Skeletal muscle satellite cell (primary cell): ENCODE measurements at regions not wholly inside any gene's neighbourhood (a gene's known extent, or its start where the extent isn't known, plus 50 kb on each side); places are given as distances from the start of the nearest gene placed in this dataset.
"Not testable (repeated sequence)": the region's sequence is repeated elsewhere in the genome, so short reads cannot be mapped to it uniquely, and the experiment has no call there.

ENCODE experiments used
- H3K27me3 ChIP-seq: 2 replicates; pipeline ENCODE4 v1.7.0; 2013; ENCODE audit warnings: low read length; ENCODE audit not compliant: control insufficient read depth, insufficient read depth
- H3K36me3 ChIP-seq: 2 replicates; pipeline ENCODE4 v1.7.0; 2013; ENCODE audit warnings: mild to moderate bottlenecking, control low read depth, low read length; ENCODE audit not compliant: insufficient read depth
- H3K4me1 ChIP-seq: 2 replicates; pipeline ENCODE4 v1.7.0; 2013; ENCODE audit warnings: low read length; ENCODE audit not compliant: control insufficient read depth, insufficient read depth
- H3K4me2 ChIP-seq: 2 replicates; pipeline ENCODE4 v1.7.0; 2013; ENCODE audit warnings: mild to moderate bottlenecking, low read length
- H3K4me3 ChIP-seq: 2 replicates; pipeline ENCODE4 v1.7.0; 2013; ENCODE audit warnings: low read length
- H3K9ac ChIP-seq: 2 replicates; pipeline ENCODE4 v1.7.0; 2013; ENCODE audit warnings: mild to moderate bottlenecking, low read depth, low read length, moderate library complexity
- H3K9me3 ChIP-seq: replicated peaks from 2 replicates; pipeline ENCODE4 v1.7.0; 2013; ENCODE audit warnings: mild to moderate bottlenecking, control low read depth, low read length

DNA sequence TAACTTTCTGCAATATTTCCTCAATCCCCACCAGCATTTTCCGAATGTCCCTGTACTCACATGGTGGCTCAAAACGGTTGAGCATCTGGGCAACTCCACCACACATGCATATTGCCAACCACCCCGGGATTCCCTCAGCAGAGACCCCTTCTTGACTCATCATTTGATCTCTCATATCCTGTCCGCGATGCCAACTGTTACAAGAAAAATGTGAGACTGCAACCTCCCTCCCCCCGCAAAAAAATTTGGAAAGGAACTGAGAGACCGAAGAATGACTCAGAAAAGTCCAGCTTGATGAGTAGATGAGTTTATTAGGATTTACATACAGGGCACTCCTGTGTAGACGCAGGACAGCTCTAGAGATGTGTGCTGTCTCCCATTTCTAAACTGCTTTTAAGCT, 561.4 kb downstream of the ZIC3 start:
- Histone ChIP-seq H3K4me1 (peaks cover 15% of the 10 kb centered on the region), H3K9ac (peak overlapping the region; percentile 10), H3K9me3 (no peaks in the 10 kb centered on the region), H3K4me3 (peak overlapping the region; percentile 2), H3K27me3 (no peaks in the 10 kb centered on the region), H3K4me2 (peak overlapping the region; percentile 29), H3K36me3 (no peaks in the 10 kb centered on the region)

DNA sequence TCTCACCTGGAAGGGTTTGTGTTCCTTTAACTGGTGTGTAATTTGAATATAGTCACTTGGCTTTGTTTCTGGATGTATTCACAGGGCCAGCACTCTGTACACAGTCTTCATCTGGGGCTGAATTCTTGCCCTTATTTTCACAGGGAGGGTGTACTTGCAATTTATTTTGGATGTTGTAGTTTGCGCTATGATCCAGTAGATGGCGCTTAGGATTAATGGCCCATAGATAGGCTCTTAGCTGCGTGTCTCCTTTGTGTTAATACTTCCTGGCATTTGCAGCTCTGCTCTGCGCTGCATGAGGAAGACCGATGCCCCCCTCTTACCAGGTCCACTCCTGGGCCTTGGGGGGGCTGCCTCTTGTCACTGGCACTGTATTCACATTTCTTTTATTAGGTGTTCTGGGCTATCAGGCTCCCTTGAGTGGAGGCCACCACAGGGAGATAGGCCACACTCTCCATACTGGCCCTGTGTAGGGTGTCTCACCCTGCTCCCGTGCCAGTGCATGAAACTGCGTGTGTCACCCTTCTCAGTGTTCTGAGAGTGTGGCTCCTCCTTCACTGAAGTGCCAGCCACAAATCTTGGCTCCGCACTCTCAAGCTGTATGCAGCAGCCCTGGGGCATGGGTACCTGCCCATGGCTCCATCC, 562.2 kb downstream of the ZIC3 start:
- H3K4me2 ChIP-seq = peak overlapping the region; percentile 29
- peaks cover 15% of the 10 kb centered on the region for H3K4me1 ChIP-seq
- H3K9ac ChIP-seq = peak overlapping the region; percentile 10
- H3K27me3 ChIP-seq = no peaks in the 10 kb centered on the region
- H3K9me3 ChIP-seq = no peaks in the 10 kb centered on the region
- H3K36me3 ChIP-seq = no peaks in the 10 kb centered on the region
- no peak overlapping the region for H3K4me3 ChIP-seq

DNA sequence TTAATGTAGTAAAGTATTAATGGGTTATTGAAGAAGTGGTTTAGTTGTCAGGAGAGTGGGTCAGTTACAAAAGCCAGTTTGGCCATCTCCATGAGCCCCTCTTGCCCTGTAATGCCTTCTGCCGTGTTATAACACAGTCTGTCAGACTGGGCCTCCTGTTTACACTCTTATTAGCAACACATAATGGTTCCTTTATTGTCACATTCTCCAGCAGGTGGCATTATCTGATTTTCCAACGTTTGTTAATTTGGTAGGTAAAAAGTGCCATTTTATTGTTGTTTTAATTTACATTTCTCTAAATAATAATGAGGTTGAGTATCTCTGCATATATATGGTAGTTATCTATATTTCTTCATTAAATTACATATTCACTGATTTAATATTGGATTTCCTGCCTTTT, 560.8 kb downstream of the FGF13 start:
- no peaks in the 10 kb centered on the region for H3K27me3 ChIP-seq
- H3K4me3 ChIP-seq = no peak overlapping the region
- no peak overlapping the region for H3K4me2 ChIP-seq
- no peak overlapping the region for H3K9ac ChIP-seq
- no peaks in the 10 kb centered on the region for H3K9me3 ChIP-seq
- H3K4me1 ChIP-seq = no peaks in the 10 kb centered on the region
- H3K36me3 ChIP-seq = no peaks in the 10 kb centered on the region

DNA sequence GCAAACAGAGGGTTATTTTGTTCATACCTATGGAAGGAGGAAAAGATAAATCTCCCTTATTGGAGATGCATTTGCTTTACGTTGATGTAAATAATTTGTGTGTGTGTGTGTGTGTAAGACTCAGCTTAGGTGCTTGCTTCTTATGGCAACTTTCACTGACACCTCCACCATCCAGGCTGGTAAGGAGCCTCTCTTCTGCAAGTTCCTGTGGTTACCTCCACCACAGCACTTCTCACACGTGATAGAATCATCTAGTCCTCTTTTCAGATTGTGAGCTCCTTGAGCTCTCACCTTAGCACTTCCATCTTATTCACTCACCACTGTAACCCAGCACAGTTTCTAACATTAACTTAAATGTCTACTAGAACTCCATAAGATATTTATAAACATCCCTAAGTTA, 553.7 kb downstream of the FGF13 start:
- no peak overlapping the region for H3K4me3 ChIP-seq
- no peak overlapping the region for H3K9ac ChIP-seq
- H3K4me2 ChIP-seq = no peak overlapping the region
- no peaks in the 10 kb centered on the region for H3K27me3 ChIP-seq
- no peaks in the 10 kb centered on the region for H3K4me1 ChIP-seq
- no peaks in the 10 kb centered on the region for H3K36me3 ChIP-seq
- H3K9me3 ChIP-seq = no peaks in the 10 kb centered on the region

DNA sequence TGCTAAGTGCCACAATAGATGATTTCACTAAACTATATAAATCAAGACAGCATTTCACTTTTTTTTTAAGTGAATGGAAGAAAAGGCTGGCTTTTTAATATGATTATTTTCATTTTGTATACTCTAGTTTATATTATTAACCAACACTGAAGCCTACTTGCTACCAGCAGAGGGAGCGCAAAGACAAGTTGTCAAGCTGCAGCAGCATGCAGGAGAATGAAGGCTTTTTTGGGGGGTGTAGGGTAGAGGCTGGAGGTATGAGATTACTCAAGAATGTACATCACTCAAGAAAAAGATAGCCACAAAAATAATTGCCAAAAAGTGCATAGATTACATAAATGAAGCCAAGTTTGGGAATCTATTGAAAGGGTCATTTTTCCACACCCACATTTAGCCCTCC, 519.5 kb downstream of the FGF13 start:
- Histone ChIP-seq H3K9me3 (no peaks in the 10 kb centered on the region), H3K9ac (no peak overlapping the region), H3K36me3 (no peaks in the 10 kb centered on the region), H3K4me3 (no peak overlapping the region), H3K4me2 (no peak overlapping the region), H3K27me3 (no peaks in the 10 kb centered on the region), H3K4me1 (no peaks in the 10 kb centered on the region)

DNA sequence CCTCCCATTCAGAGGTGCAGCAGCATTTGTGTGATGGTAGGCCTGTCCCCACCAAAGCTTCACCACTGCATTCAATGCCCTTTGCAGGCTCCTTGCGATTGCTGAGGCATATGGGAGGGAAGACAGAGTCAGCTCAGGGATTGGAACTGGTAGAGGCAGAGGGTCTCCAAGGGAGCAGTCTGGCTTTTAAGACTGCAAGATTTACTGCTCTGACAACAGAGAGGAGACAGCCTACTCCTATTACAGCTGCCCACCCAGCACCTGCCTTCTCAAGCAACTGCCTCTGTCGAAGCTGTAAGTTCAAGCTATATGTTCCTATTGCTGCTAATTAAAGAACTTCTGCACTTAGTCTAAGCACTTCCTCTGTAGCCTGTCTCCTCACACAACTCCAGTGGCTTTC, 481.8 kb downstream of the FGF13 start:
- Histone ChIP-seq H3K4me3 (no peak overlapping the region), H3K9ac (no peak overlapping the region), H3K9me3 (no peaks in the 10 kb centered on the region), H3K36me3 (no peaks in the 10 kb centered on the region), H3K4me2 (no peak overlapping the region), H3K27me3 (no peaks in the 10 kb centered on the region), H3K4me1 (no peaks in the 10 kb centered on the region)

DNA sequence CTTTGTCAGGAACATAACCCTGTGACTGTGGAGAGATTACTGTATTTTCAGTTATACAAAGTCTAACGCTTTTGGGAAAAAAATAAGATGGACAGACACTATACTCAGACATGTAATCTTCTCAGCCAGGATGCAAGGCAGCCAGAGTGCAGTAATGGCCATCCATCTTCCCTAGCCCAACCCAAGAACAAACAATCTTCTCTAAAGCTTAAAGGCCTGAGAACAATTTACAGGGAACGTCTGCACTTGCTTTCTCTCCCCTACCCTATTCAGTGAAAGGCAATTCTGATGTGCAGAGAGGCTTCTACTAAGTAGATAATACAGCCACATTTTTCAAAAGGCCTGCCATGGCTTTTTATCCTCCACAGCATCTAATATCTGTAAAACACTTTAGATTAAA, 471.3 kb downstream of the FGF13 start:
- Histone ChIP-seq H3K9ac (no peak overlapping the region), H3K4me2 (no peak overlapping the region), H3K36me3 (no peaks in the 10 kb centered on the region), H3K4me3 (no peak overlapping the region), H3K27me3 (no peaks in the 10 kb centered on the region), H3K4me1 (no peaks in the 10 kb centered on the region), H3K9me3 (no peaks in the 10 kb centered on the region)

DNA sequence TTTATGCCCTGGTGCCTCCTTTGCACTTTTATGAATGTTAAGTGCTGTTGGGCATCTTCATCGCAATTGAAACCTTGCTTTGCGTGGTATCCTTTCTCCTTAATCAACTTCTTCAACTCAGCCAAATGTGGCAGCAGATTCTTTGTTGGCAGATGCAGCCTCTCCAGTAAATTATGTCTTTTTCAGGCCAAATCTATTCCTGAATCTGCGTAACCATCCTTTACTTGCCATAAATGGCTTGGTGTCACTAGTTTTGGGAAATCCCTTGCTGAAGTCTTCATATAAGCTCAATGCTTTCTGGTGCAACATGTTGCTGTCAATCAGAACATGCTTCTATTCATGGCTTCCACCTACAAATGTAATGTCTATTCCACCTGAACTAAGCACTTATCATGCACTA, 457.5 kb downstream of the FGF13 start:
- no peaks in the 10 kb centered on the region for H3K4me1 ChIP-seq
- H3K27me3 ChIP-seq = no peaks in the 10 kb centered on the region
- H3K4me3 ChIP-seq = no peak overlapping the region
- H3K9ac ChIP-seq = no peak overlapping the region
- H3K36me3 ChIP-seq = no peaks in the 10 kb centered on the region
- no peaks in the 10 kb centered on the region for H3K9me3 ChIP-seq
- no peak overlapping the region for H3K4me2 ChIP-seq

DNA sequence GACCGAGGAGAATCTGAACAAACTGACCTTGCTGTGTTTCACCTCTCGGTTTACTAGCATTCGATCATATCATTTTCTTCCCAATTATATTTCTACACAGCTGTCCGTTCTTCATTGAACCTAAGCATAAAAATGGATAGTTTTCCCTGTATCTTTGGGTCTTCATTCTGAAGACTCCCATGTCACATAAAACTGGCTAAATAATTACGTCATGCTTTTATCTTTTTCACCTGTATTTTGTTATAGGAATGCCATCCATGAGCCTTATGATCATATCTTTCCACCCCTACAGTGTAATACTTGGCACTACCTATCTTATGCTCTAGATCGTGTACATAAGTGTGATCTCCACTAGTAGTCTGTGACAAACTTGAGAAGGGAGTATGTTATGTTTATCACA, 456.1 kb downstream of the FGF13 start:
- H3K36me3 ChIP-seq = no peaks in the 10 kb centered on the region
- H3K27me3 ChIP-seq = no peaks in the 10 kb centered on the region
- H3K4me2 ChIP-seq = no peak overlapping the region

DNA sequence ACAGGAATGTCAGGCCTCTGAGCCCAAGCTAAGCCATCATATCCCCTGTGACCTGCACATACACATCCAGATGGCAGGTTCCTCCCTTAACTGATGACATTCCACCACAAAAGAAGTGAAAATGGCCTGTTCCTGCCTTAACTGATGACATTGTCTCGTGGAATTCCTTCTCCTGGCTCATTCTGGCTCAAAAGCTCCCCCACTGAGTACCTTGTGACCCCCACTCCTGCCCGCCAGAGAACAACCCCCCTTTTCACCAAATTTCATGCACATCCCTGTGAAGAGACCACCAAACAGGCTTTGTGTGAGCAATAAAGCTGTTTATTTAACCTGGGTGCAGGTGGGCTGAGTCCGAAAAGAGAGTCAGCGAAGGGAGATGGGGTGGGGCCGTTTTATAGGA, 447.4 kb downstream of the FGF13 start:
- H3K36me3 ChIP-seq, H3K4me2 ChIP-seq, H3K9ac ChIP-seq, H3K9me3 ChIP-seq, H3K4me1 ChIP-seq, H3K4me3 ChIP-seq, H3K27me3 ChIP-seq: not testable (repeated sequence)

More for the DNA sequence above, 456.1 kb downstream of the FGF13 start:
- Histone ChIP-seq H3K4me3 (no peak overlapping the region), H3K4me1 (no peaks in the 10 kb centered on the region), H3K9me3 (no peaks in the 10 kb centered on the region), H3K9ac (no peak overlapping the region)

DNA sequence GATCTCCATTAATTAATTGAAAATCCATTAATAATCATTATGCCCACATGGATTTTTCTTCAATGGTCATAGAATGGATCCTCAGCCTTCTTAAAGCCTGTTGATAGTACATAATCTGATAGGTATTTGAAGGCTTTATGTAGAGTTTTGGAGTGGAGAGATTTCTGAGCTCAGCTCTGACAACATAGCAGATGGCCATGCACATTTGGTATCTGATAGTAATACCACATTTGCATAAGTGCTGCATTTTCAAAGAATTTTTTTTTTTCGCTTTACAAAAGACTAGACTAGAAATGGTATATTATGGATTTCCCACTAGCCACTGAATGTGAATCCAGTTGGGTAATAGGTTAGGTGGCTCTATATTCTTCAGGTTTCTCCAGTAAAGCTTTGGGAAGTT, 440.6 kb downstream of the FGF13 start:
- H3K27me3 ChIP-seq = no peaks in the 10 kb centered on the region
- H3K36me3 ChIP-seq = no peaks in the 10 kb centered on the region
- H3K4me1 ChIP-seq = no peaks in the 10 kb centered on the region
- H3K9me3 ChIP-seq = no peaks in the 10 kb centered on the region
- H3K4me2 ChIP-seq = no peak overlapping the region
- no peak overlapping the region for H3K9ac ChIP-seq
- H3K4me3 ChIP-seq = no peak overlapping the region

DNA sequence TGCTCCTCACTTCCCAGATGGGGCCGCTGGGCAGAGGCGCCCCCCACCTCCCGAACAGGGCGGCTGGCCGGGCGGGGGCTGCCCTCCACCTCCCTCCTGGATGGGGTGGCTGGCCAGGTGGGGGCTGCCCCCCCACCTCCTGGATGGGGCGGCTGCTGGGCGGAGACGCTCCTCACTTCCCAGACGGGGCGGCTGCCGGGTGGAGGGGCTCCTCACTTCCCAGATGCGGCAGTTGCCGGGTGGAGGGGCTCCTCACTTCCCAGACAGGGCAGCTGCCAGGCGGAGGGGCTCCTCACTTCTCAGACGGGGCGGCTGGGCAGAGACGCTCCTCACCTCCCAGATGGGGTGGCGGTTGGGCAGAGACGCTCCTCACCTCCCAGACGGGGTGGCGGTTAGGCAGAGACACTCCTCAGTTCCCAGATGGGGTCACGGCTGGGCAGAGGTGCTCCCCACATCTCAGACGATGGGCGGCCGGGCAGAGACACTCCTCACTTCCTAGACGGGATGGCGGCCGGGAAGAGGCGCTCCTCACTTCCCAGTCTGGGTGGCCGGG, 428.8 kb downstream of the FGF13 start:
- H3K9ac ChIP-seq, H3K4me1 ChIP-seq, H3K9me3 ChIP-seq, H3K4me2 ChIP-seq, H3K4me3 ChIP-seq, H3K27me3 ChIP-seq, H3K36me3 ChIP-seq: not testable (repeated sequence)
